DOHH2 (cell line): ENCODE measurements at regions not wholly inside any gene's neighbourhood (a gene's known extent, or its start where the extent isn't known, plus 50 kb on each side); places are given as distances from the start of the nearest gene placed in this dataset.

Experiments used
- H3F3A ChIP-seq: fragments of 200-600 bp; sonication (generic), shearing (Covaris generic); 2 replicates; pipeline ENCODE4 v1.6.0; 2016; ENCODE audit warnings: antibody characterized with exemption, mild to moderate bottlenecking; ENCODE audit not compliant: control insufficient read depth, insufficient read depth
- H3K27ac ChIP-seq: fragments of 200-600 bp; sonication (generic); 2 replicates; pipeline ENCODE4 v1.5.1; 2014; ENCODE audit warnings: low read depth, mild to moderate bottlenecking, low read length, moderate library complexity
- H3K27me3 ChIP-seq: fragments of 200-600 bp; sonication (generic); 2 replicates; pipeline ENCODE4 v1.6.1; 2014; ENCODE audit warnings: mild to moderate bottlenecking, low read length, mixed read lengths; ENCODE audit not compliant: control insufficient read depth
- H3K36me3 ChIP-seq: fragments of 200-600 bp; sonication (generic); 2 replicates; pipeline ENCODE4 v1.6.1; 2014; ENCODE audit warnings: mild to moderate bottlenecking, low read length, moderate library complexity, mixed read lengths; ENCODE audit not compliant: control insufficient read depth
- H3K4me1 ChIP-seq: fragments of 200-600 bp; sonication (generic); 2 replicates; pipeline ENCODE4 v1.6.1; 2014; ENCODE audit warnings: mild to moderate bottlenecking, low read length, mixed read lengths; ENCODE audit not compliant: control insufficient read depth
- H3K4me2 ChIP-seq: fragments of 200-600 bp; sonication (generic); 2 replicates; pipeline ENCODE4 v1.6.0; 2014; ENCODE audit warnings: mild to moderate bottlenecking, low read length, moderate library complexity
- H3K4me3 ChIP-seq: fragments of 200-600 bp; sonication (generic); 2 replicates; pipeline ENCODE4 v1.5.1; 2014; ENCODE audit warnings: mild to moderate bottlenecking, low read length, mixed read lengths
- H3K79me2 ChIP-seq: fragments of 200-600 bp; sonication (generic); 2 replicates; pipeline ENCODE4 v1.6.1; 2014; ENCODE audit warnings: mild to moderate bottlenecking, low read length, mixed read lengths; ENCODE audit not compliant: control insufficient read depth
- H3K9me2 ChIP-seq: fragments of 200-600 bp; sonication (generic); replicated peaks from 2 replicates; pipeline ENCODE4 v1.6.1; 2014; ENCODE audit warnings: mild to moderate bottlenecking, low read length, mixed read lengths; ENCODE audit not compliant: control insufficient read depth
- H3K9me3 ChIP-seq: fragments of 200-600 bp; sonication (generic); 2 replicates; pipeline ENCODE4 v1.6.1; 2014; ENCODE audit warnings: antibody characterized with exemption, low read length, mixed read lengths; ENCODE audit not compliant: control insufficient read depth, insufficient read depth
- H4K20me1 ChIP-seq: fragments of 200-600 bp; sonication (generic); 2 replicates; pipeline ENCODE4 v1.6.0; 2014; ENCODE audit warnings: low read depth, mild to moderate bottlenecking, antibody characterized with exemption, low read length, moderate library complexity; ENCODE audit not compliant: control insufficient read depth, insufficient read depth
- EZH2phosphoT487 ChIP-seq: fragments of 200-600 bp; sonication (generic); IDR thresholded peaks from 2 replicates; pipeline ENCODE4 v1.6.1; 2017; ENCODE audit warnings: borderline replicate concordance, mild to moderate bottlenecking, antibody characterized with exemption, low read length, moderate library complexity, mixed read lengths
- TF ChIP-seq, protein P1 (sequence below): fragments of 200-600 bp; sonication (generic); IDR thresholded peaks from one replicate; pipeline ENCODE4 v1.5.1; 2014; ENCODE audit warnings: antibody characterized with exemption, mild to moderate bottlenecking, low read depth, low read length; ENCODE audit not compliant: poor library complexity, severe bottlenecking

- H4K20me1 ChIP-seq = no peaks in the 10 kb centered on the region
- H3K36me3 ChIP-seq = no peaks in the 10 kb centered on the region
- TF ChIP-seq EZH2phosphoT487 = no peak
- TF ChIP-seq, protein P1, sequence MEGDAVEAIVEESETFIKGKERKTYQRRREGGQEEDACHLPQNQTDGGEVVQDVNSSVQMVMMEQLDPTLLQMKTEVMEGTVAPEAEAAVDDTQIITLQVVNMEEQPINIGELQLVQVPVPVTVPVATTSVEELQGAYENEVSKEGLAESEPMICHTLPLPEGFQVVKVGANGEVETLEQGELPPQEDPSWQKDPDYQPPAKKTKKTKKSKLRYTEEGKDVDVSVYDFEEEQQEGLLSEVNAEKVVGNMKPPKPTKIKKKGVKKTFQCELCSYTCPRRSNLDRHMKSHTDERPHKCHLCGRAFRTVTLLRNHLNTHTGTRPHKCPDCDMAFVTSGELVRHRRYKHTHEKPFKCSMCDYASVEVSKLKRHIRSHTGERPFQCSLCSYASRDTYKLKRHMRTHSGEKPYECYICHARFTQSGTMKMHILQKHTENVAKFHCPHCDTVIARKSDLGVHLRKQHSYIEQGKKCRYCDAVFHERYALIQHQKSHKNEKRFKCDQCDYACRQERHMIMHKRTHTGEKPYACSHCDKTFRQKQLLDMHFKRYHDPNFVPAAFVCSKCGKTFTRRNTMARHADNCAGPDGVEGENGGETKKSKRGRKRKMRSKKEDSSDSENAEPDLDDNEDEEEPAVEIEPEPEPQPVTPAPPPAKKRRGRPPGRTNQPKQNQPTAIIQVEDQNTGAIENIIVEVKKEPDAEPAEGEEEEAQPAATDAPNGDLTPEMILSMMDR = no peak
- no peaks in the 10 kb centered on the region for H3K79me2 ChIP-seq
- no peak overlapping the region for H3K27ac ChIP-seq
- H3K9me3 ChIP-seq = no peaks in the 10 kb centered on the region
- no peak overlapping the region for H3K4me3 ChIP-seq
- no peaks in the 10 kb centered on the region for H3F3A ChIP-seq
- no peaks in the 10 kb centered on the region for H3K27me3 ChIP-seq
- H3K9me2 ChIP-seq = no peaks in the 10 kb centered on the region
- H3K4me1 ChIP-seq = no peaks in the 10 kb centered on the region
- no peak overlapping the region for H3K4me2 ChIP-seq
These were observed 1408.8 kb downstream of the PCDH19 start for GRCh38 chrX:99001286-99001685.

DNA sequence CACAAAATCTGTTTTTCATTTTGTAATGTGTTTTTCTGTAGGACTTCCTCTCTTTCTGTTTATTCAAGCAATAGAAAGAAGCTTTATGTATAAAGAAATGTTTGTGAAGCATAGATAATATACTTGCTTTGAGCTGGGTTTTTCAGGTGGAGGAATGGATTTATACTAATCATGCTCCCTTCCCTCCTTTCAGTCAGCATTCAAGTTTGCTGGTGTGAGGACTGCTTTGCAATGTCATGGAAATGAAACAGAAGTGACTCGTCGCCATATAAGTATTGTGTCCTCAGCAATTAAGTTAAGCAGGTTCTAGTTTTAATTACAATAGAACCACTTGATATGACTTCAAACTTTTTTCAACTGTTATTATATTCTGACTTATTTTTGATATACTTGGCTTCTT, 1447.1 kb downstream of the PCDH19 start:
- Histone ChIP-seq H3K9me2 (no peaks in the 10 kb centered on the region), H3K27me3 (no peaks in the 10 kb centered on the region), H3K36me3 (no peaks in the 10 kb centered on the region), H3K27ac (no peak overlapping the region), H3F3A (no peaks in the 10 kb centered on the region), H3K4me1 (no peaks in the 10 kb centered on the region), H3K4me3 (no peak overlapping the region), H3K4me2 (no peak overlapping the region), H3K79me2 (no peaks in the 10 kb centered on the region), H4K20me1 (no peaks in the 10 kb centered on the region), H3K9me3 (no peaks in the 10 kb centered on the region)
- TF ChIP-seq, protein P1 = no peak
- no peak for TF ChIP-seq EZH2phosphoT487

- H3K79me2 ChIP-seq = no peaks in the 10 kb centered on the region
- no peak overlapping the region for H3K4me2 ChIP-seq
- H3K27me3 ChIP-seq = no peaks in the 10 kb centered on the region
- no peaks in the 10 kb centered on the region for H3K36me3 ChIP-seq
- H3K4me1 ChIP-seq = no peaks in the 10 kb centered on the region
- no peaks in the 10 kb centered on the region for H3F3A ChIP-seq
- no peak overlapping the region for H3K4me3 ChIP-seq
- H3K9me2 ChIP-seq = no peaks in the 10 kb centered on the region
- H4K20me1 ChIP-seq = no peaks in the 10 kb centered on the region
- no peak for TF ChIP-seq EZH2phosphoT487
- TF ChIP-seq, protein P1 = no peak
- no peak overlapping the region for H3K27ac ChIP-seq
- no peaks in the 10 kb centered on the region for H3K9me3 ChIP-seq
These were observed 1454.1 kb downstream of the PCDH19 start for GRCh38 chrX:98956014-98956413.

DNA sequence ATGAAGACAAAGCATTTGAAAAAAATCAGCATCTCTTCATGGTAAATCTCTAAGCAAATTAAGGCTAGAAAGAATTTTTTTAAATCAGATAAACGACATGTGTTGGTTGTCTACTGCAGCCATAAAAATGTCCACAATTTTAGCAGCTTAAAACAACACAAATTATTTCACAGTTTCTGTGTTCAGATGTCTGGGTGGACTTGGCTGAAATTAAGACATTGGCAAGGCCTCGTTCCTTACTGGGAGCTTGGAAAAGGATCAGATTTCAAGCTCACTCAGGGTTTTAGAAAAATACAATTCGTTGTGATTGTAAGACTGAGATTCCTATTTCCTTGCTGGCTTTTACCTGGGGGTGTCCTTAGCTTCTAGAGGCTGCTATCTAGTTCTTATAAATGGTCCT, 1470.6 kb downstream of the PCDH19 start:
- H3K36me3 ChIP-seq = no peaks in the 10 kb centered on the region
- no peaks in the 10 kb centered on the region for H3K9me2 ChIP-seq
- no peak overlapping the region for H3K4me2 ChIP-seq
- H3K4me1 ChIP-seq = no peaks in the 10 kb centered on the region
- no peak overlapping the region for H3K27ac ChIP-seq
- no peaks in the 10 kb centered on the region for H3K9me3 ChIP-seq
- TF ChIP-seq, protein P1 = no peak
- no peak for TF ChIP-seq EZH2phosphoT487
- H3K4me3 ChIP-seq = no peak overlapping the region
- no peaks in the 10 kb centered on the region for H3K27me3 ChIP-seq
- no peaks in the 10 kb centered on the region for H4K20me1 ChIP-seq
- H3K79me2 ChIP-seq = no peaks in the 10 kb centered on the region
- H3F3A ChIP-seq = no peaks in the 10 kb centered on the region
